Muscle layer of duodenum (tissue), 2 donors: ENCODE measurements at regions not wholly inside any gene's neighbourhood (a gene's known extent, or its start where the extent isn't known, plus 50 kb on each side); places are given as distances from the start of the nearest gene placed in this dataset.
"Not testable (repeated sequence)": the region's sequence is repeated elsewhere in the genome, so short reads cannot be mapped to it uniquely, and the experiment has no call there.

Experiments used
- H3K27ac ChIP-seq: one replicate; pipeline ENCODE4 v1.7.0; 2013; ENCODE audit warnings: mild to moderate bottlenecking, low read length
- H3K27me3 ChIP-seq: one replicate; pipeline ENCODE4 v1.7.0; 2013; ENCODE audit warnings: low read depth, mild to moderate bottlenecking, control low read depth, low read length
- H3K36me3 ChIP-seq, 2 donors: one replicate each; pipeline ENCODE4 v1.7.0; 2013; ENCODE audit warnings: low read length in 2 of 2, control low read depth in 1 of 2, mild to moderate bottlenecking in 1 of 2; ENCODE audit not compliant: insufficient read depth in 2 of 2, control insufficient read depth in 1 of 2
- H3K4me1 ChIP-seq, 2 donors: one replicate each; pipeline ENCODE4 v1.7.0; 2013; ENCODE audit warnings: low read length in 2 of 2, mild to moderate bottlenecking in 2 of 2, control low read depth in 1 of 2, moderate library complexity in 1 of 2; ENCODE audit not compliant: insufficient read depth in 2 of 2, control insufficient read depth in 1 of 2
- H3K4me3 ChIP-seq, 2 donors: one replicate each; pipeline ENCODE4 v1.7.0; 2013; ENCODE audit warnings: low read length in 2 of 2, low read depth in 1 of 2, mild to moderate bottlenecking in 1 of 2
- H3K9me3 ChIP-seq, 2 donors: one replicate each; pipeline ENCODE4 v1.7.0; 2013; ENCODE audit warnings: low read length in 2 of 2, control low read depth in 1 of 2, mild to moderate bottlenecking in 1 of 2; ENCODE audit not compliant: control insufficient read depth in 1 of 2
- donor health status: healthy.

DNA sequence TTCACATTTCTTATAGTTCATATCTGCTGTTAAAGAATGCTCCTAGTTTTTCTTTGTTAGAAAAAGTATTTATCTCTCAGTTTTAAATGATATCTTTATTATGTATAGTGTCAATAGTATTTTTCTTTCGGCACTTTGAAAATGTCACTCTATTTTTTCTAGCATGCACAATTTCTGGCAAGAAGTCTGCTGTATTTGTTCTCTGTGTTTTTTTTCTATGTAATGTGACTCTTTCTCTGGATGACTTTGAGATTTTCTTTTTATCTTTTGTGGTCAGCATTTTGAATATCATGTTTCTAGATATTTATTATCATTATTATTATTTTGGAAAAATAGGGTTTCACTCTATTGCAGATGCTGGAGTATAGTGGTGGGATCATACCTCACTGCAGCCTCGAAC lies 285.2 kb downstream of the PTGER3 start:
- H3K9me3 ChIP-seq, result no peaks in the 10 kb centered on the region
- no peak overlapping the region for H3K4me3 ChIP-seq
- no peaks in the 10 kb centered on the region for H3K4me1 ChIP-seq
- H3K27me3 ChIP-seq, result no peaks in the 10 kb centered on the region
- H3K27ac ChIP-seq, result no peak overlapping the region
- H3K36me3 ChIP-seq, result no peaks in the 10 kb centered on the region

- Histone ChIP-seq H3K4me3 (no peak overlapping the region), H3K4me1 (no peaks in the 10 kb centered on the region), H3K27me3 (no peaks in the 10 kb centered on the region), H3K9me3 (no peaks in the 10 kb centered on the region), H3K27ac (no peak overlapping the region), H3K36me3 (no peaks in the 10 kb centered on the region)
Observed at GRCh38 chr1:70764747-70765146, 282.9 kb downstream of the PTGER3 start.

DNA sequence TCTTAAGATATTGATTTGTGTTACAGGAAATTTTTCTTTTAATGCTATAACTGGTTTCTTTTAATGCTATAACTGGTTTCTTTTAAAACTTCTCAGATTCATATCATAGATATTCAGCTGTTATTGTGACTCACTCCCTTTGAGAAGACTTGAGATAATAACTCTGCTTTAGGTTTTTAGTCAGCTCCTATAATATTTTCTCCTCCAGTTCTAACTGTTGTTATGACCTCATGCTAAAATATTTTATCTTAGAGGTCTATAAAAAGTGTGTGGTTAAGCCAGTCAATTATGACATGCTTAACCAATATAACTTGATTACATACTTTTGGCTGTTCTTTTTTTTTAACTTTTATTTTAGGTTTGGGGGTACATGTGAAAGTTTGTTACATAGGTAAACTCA lies 280.2 kb downstream of the PTGER3 start:
- H3K4me3 ChIP-seq, result no peak overlapping the region
- H3K27me3 ChIP-seq, result no peaks in the 10 kb centered on the region
- H3K4me1 ChIP-seq, result no peaks in the 10 kb centered on the region
- no peaks in the 10 kb centered on the region for H3K36me3 ChIP-seq
- no peak overlapping the region for H3K27ac ChIP-seq
- H3K9me3 ChIP-seq, result peaks cover 0 to 10% of the 10 kb centered on the region in 2 donors

DNA sequence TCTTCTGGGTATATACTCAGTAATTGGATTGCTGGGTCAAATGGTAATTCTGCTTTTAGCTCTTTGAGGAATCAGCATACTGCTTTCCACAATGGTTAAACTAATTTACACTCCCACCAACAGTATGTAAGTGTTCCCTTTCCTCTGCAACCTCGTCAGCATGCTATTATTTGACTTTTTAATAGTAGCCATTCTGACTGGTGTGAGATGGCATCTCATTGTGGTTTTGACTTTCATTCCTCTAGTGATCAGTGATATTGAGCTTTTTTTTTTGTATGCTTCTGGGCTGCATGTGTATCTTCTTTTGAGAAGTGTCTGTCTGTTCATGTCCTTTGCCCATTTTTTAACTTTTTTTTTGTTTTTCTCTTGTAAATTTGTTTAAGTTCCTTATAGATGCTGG lies 279.4 kb downstream of the PTGER3 start:
- Histone ChIP-seq H3K4me1 (no peaks in the 10 kb centered on the region), H3K27ac (no peak overlapping the region), H3K4me3 (no peak overlapping the region), H3K36me3 (no peaks in the 10 kb centered on the region), H3K9me3 (peaks cover 0 to 10% of the 10 kb centered on the region in 2 donors), H3K27me3 (no peaks in the 10 kb centered on the region)

DNA sequence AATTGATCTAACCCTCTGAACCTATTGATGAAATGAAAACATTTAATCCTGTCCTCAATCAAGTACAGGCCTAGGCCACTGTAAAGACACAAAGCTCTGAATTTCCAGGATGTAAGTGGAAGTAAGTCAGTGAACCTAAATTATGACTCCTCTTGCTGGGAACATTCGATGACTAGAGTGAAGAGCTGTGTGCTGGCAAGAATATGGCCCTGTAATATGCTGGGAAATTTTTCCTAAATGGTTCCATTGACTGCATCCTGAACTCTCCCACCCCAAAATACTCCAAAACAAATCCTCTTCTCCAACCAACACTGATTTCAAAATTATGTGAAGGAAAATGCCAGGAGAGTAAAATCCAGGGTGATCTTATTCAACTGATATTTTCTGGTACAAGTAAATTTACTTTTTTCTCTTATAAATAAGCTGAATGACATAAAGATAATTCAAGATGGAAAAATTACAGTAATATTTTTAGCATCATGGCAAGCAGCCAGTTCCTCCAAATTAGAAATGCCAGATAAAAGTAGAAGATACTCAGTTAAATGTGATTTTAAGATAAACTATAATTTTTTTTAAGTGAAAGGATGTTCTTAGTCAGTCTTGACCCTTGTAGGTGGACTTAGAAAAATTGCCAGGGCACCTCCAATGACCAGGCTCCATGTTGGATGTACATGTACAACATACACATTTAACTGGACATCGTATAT lies 269.4 kb downstream of the PTGER3 start:
- Histone ChIP-seq H3K9me3 (no peaks in the 10 kb centered on the region), H3K27ac (no peak overlapping the region), H3K27me3 (no peaks in the 10 kb centered on the region), H3K4me3 (no peak overlapping the region), H3K4me1 (no peaks in the 10 kb centered on the region), H3K36me3 (no peaks in the 10 kb centered on the region)

DNA sequence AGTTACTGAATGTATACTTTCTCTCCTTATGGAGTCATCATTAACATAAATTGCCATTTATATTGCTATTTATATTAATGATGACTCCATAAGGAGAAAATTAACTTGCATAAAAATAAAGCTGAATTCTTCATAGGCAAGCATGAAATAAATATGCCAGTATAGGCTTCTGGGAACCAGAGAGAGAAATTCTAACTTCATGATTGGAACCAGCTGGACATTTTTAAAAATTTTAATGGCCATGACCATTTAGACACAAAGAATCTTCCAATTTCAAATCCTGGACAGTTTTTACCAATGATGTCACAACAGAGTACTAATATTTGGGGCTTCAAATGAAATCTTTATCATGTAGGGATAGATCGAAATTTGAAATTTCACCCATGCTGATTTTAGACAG lies 268.7 kb downstream of the PTGER3 start:
- Histone ChIP-seq H3K4me3 (no peak overlapping the region), H3K27ac (no peak overlapping the region), H3K4me1 (no peaks in the 10 kb centered on the region), H3K27me3 (no peaks in the 10 kb centered on the region), H3K9me3 (no peaks in the 10 kb centered on the region), H3K36me3 (no peaks in the 10 kb centered on the region)

- no peaks in the 10 kb centered on the region for H3K9me3 ChIP-seq
- H3K4me1 ChIP-seq, result no peaks in the 10 kb centered on the region
- no peaks in the 10 kb centered on the region for H3K36me3 ChIP-seq
- H3K27ac ChIP-seq, result no peak overlapping the region
- no peaks in the 10 kb centered on the region for H3K27me3 ChIP-seq
- no peak overlapping the region for H3K4me3 ChIP-seq
Observed at GRCh38 chr1:70779571-70779970, 268.0 kb downstream of the PTGER3 start.

GRCh38 chr1:70785287-70785686 lies 262.3 kb downstream of the PTGER3 start:
- H3K27me3 ChIP-seq, result no peaks in the 10 kb centered on the region
- no peak overlapping the region for H3K4me3 ChIP-seq
- no peaks in the 10 kb centered on the region for H3K9me3 ChIP-seq
- H3K4me1 ChIP-seq, result no peaks in the 10 kb centered on the region
- H3K36me3 ChIP-seq, result no peaks in the 10 kb centered on the region
- no peak overlapping the region for H3K27ac ChIP-seq

DNA sequence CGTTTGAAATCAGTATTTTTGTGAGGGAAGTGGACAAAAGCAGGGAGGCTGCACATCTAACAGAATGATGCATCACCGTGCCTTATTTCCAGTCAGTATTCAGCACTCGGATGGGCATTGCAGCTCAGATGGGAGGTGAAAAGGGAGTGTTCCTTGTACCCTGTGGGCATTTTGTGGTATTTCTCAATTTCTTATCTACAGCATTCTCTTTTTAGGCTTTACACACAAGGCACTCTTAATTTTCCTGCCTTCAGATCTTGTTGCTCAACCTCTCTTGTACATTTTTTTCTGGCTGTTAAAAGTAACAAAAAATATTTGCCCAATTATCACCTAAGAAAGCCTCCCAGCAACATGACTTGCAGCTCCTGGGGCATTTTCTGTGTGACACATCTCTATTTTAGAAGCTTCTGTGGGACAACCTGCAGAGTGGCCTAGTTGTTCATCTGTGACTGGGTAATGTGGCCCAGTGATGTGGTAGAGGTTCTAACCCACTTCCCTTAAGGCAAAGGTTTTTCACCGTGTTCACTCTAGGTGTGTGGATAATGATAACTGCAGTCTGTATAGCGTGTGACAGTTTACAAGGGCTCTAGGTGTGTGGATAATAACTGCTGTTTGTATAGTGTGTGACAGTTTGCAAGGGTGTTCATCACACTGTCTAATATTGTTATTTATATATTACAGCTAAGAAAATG lies 257.2 kb downstream of the PTGER3 start:
- Histone ChIP-seq H3K27ac (no peak overlapping the region), H3K27me3 (no peaks in the 10 kb centered on the region)

DNA sequence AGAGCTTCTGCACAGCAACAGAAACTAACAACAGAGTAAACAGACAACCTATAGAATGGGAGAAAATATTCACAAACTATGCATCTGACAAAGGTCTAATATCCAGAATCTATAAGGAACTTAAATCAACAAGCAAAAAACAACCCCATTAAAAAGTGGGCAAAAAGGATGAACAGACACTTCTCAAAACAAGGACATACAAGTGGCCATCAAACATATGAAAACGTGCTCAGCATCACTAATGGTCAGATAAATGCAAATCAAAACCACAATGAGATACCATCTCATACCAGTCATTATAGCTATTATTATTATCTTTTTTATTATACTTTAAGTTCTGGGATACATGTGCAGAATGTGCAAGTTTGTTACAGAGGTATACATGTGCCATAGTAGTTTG lies 252.6 kb downstream of the PTGER3 start:
- H3K27ac ChIP-seq, H3K4me3 ChIP-seq, H3K9me3 ChIP-seq, H3K4me1 ChIP-seq, H3K36me3 ChIP-seq, H3K27me3 ChIP-seq: not testable (repeated sequence)

More for the DNA sequence above, 257.2 kb downstream of the PTGER3 start:
- no peaks in the 10 kb centered on the region for H3K9me3 ChIP-seq
- no peaks in the 10 kb centered on the region for H3K4me1 ChIP-seq
- no peaks in the 10 kb centered on the region for H3K36me3 ChIP-seq
- H3K4me3 ChIP-seq, result no peak overlapping the region

DNA sequence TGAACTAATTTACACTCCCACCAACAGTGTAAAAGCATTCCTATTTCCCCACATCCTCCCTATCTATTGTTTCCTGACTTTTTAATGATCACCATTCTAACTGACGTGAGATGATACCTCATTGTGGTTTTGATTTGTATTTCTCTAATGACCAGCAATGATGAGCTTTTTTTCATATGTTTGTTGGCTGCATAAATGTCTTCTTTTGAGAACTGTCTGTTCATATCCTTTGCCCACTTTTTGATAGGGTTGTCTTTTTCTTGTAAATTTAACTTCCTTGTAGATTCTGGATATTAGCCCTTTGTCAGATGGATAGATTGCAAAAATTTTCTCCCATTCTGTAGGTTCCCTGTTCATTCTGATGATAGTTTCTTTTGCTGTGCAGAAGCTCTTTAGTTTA lies 251.3 kb downstream of the PTGER3 start:
- not testable (repeated sequence) for H3K27me3 ChIP-seq, H3K36me3 ChIP-seq, H3K9me3 ChIP-seq, H3K4me1 ChIP-seq, H3K27ac ChIP-seq, H3K4me3 ChIP-seq

- H3K4me1 ChIP-seq, H3K9me3 ChIP-seq, H3K27me3 ChIP-seq, H3K4me3 ChIP-seq, H3K27ac ChIP-seq, H3K36me3 ChIP-seq: not testable (repeated sequence)
Observed at GRCh38 chr1:70802625-70803024, 245.0 kb downstream of the PTGER3 start.
